NCI-H1092 (cell line): ENCODE measurements at regions not wholly inside any gene's neighbourhood (a gene's known extent, or its start where the extent isn't known, plus 50 kb on each side); places are given as distances from the start of the nearest gene placed in this dataset.

Experiments
- DNase-seq: peaks from one replicate; lab custom pipeline; 2025; lab: John Stamatoyannopoulos, UW

GRCh38 chr3:74347563-74348268, 266.7 kb downstream of the CNTN3 start:
- no peak for DNase-seq

DNA sequence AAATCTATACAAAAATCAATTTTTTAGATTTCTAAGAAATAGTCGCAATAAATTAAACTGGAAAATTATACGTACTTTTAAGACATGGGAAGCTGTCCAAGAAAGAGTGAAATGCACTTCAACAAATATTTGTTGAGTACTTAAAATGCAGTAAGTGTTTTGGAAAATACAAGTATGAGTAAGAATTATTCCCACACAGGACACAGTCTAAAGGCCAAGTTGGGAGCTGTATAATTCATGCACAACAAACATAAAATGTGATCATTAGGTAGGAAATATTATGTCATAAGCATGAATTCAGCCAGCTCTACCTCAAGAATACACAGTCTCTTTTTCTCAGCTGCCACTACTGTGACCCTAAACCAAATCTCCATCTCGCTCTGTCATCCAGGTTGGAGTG, 267.6 kb downstream of the CNTN3 start:
- DNase-seq, result no peak

DNA sequence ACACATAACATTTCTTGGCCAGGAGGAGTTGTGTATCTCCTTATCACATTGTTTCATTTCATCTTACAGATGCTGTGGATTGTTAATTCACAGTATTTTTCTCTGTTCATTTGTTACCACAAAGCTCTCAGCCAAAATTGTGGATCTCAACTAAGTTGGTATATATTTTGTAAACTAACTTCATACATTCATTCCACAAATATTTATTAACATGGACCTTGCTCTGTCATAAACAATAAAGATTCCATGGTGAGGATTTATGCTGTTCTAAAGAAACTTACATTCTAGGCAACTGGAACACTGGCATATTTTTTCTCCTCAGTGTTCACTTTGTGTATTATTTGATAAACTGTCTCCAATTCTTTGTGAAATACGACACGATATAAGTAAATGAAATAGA, 268.8 kb downstream of the CNTN3 start:
- DNase-seq, result no peak

- no peak for DNase-seq
Observed at GRCh38 chr3:74344865-74345440, 269.5 kb downstream of the CNTN3 start.

DNA sequence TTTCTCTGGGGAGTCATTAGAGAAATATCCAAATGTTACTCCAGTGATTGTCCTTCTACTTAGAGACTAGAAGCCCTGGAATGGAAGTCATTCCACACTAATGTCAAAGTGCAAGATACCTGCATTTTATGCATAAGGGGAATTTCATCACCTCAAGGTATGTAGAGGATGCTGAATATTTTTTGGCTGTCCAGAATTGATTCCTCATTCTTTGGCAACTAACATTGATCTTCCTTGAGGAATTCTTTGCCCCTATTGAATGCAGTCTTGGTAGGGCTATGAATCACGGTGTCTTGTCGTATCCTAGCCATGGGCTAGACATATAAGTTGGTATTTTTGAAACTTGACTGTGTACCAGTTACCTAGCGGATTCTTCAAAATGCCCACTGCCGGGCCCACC, 271.1 kb downstream of the CNTN3 start:
- no peak for DNase-seq

DNA sequence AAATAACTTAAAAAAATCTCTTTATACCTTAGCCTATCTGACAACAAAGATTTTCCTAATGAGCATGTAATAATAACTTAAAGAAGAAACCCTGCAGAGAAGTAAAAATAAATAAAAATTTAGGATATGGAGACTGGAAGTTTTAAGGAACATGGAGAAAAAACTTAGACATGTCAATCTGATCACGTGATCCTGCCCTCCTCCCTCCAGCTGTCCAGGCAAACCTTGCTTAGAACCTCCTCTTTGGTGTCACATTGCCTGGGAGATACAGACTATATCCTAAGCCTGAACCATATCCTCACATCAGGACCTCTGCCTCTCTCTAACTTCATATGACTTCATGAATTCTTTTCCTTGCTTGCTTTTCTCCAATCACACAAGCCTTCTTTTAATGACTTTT, 275.5 kb downstream of the CNTN3 start:
- DNase-seq, result no peak

- DNase-seq, result no peak
Observed at GRCh38 chr3:74332165-74332564, 282.3 kb downstream of the CNTN3 start.

- no peak for DNase-seq
Observed at GRCh38 chr3:74331711-74332110, 282.7 kb downstream of the CNTN3 start.

- no peak for DNase-seq
Observed at GRCh38 chr3:74329096-74329495, 285.4 kb downstream of the CNTN3 start.

DNA sequence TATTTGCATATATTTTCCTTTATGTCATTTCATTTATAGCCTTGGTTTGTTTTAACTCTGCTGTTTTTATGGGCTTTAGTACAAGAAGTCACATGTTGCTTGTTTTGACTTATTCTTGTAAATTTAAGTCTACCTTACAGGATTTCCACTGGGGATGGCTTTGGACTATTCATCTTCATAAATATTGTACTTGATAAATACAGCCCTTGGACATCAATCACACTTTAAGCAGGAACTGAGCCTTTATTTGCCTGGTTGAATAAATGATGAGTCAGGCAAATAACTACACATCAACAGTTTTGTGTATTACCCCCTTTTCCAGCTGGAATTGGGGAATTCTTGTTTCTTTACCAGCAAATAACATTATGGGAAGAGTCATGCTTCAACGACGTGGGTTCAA, 286.0 kb downstream of the CNTN3 start:
- no peak for DNase-seq

DNA sequence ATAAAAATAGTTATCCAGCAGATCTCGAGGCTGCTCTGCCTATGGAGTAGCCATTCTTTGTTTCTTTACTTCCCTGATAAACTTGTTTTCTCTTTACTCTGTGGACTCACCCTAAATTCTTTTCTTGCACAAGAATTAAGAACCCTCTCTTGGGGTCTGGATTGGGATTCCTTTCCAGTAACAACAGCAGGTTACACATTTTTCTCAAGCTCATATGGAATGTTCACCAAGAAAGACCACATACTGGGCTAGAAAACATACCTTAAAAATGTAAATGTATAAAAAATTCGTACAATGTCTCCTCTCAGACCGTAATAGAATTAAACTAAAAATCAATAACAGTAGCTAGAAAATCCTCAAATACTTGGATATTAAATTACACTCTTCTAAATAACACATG, 299.2 kb downstream of the CNTN3 start:
- DNase-seq, result no peak

- no peak for DNase-seq
Observed at GRCh38 chr3:74314696-74315095, 299.8 kb downstream of the CNTN3 start.

DNA sequence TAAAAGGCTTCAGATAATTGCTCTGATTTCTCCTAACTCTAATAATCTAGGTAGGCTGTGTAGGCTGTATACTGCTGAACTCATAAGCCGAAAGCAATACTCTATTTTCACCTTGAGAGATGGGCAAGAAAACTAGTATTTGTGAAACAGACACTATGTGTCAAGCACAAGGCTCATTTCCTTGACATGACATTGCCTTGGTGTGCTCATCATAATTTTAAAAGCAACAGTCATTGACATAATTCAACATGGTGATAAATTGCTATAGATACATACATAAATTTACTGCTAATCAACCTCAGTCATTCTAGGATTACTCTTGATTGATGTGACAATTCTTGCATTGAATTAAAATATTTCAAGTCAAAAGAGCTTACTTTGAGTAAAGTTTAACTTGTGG, 304.7 kb downstream of the CNTN3 start:
- no peak for DNase-seq

DNA sequence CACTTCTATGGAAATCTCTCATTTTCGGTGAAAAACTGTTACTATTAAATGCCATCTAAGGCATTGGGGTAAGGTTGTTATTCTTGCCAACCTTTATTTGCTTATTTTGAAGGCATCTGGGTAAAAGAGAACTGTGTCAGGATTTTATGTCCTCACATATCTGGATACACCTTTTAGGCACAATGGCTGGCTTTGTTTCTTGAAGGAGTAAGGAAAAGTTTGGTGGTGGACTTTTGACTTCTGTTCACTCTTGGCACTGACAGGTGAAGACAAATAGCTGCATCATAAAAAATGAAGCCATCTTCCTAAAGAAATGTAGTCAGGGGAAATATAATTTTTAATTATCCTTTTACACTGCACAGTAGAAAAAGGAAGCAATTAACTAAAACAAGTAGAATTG, 310.0 kb downstream of the CNTN3 start:
- DNase-seq, result no peak

GRCh38 chr3:74303711-74304110, 310.7 kb downstream of the CNTN3 start:
- no peak for DNase-seq

DNA sequence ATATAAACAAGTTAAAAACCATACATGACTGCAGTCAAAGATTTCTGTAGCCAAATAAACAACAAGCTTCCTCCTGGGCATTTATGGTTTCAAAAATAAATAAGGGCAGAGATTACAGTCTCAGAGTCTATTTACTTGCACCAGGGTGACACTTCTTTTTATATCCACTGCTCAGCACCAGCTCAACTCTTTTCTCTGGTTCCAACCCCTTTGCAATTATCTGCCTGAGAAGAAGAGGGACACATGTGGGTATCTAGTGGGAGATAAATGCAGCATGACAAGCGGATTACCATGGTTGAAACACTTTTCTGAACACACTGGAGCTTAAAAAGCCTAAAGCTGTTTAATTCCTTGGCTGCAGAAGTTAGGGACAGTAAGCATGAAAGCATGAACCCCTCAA, 311.5 kb downstream of the CNTN3 start:
- DNase-seq, result no peak

GRCh38 chr3:74302281-74302680, 312.2 kb downstream of the CNTN3 start:
- no peak for DNase-seq

DNA sequence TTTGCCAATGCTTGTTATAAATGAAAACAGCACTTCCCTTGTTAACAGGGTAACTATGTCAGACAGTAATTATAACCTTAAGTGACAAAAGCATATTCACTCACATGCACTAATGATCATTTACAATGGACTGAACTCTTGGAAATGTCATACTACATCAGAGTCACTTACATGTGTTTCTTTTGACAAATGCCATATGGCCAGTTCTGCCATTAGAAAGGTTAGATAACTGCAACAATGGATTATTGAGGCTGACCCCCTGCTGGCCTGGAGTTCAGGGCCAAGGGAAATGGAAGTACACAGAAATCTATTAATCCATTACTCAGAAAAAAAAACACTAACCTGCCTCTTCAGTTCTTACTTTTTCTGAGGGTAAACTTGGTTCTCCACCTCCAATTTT, 313.4 kb downstream of the CNTN3 start:
- DNase-seq, result no peak

- no peak for DNase-seq
Observed at GRCh38 chr3:74295479-74295878, 319.0 kb downstream of the CNTN3 start.

DNA sequence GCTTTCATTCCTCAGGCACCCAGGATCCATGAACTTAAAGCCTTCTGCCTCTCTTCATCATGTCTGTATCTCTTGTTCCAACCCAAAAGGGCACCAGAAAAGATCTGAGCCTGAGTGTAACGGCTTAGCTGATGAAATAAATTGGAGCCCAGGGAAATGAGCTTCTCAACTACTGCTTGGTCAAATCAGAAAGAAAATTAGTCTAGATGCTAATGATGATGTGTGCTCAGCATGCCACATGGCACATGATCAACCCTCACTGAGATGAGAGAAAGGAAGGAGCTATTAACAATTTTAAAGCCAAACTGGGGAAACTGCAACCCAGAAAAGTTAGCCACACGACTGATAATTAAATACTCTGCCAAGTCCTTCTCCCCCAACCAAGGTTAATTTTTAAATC, 325.7 kb downstream of the CNTN3 start:
- DNase-seq, result no peak

DNA sequence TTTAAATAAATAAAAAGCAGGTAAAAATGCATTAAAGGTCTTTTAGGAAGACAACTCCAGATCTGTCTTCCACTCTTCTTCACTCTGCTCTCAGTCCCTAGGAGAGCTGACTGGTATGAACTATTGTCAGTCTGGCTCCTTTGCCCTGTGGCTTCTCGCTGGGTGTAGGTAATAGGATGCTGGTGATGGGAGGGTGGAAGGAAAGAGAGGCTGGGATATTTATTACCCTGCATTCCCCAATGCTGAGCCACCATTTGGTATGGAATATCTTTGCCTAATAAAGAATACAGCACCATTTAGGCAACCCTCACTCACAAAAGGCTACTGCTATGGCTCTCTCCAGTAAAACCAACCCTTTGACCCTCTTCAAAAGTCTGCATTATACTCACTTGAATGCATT, 326.9 kb downstream of the CNTN3 start:
- no peak for DNase-seq

DNA sequence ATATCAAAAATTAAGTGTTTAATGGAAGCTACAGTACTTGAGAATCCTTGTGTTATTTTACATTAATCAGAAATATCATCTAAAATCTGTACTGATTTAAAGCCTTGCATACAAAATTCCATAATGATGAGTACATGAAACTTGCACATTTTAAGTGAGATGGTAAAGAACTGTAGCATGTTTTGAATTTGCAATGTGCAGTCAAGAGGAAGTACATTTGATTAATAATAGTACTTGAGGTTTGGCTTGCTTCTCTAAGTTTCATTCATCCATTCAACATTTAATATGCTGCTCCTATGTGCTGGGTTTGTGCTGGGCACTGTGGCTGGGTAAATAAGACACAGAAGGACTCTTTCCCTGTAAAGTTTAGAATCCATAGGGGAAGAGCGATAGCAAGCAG, 332.3 kb downstream of the CNTN3 start:
- no peak for DNase-seq

DNA sequence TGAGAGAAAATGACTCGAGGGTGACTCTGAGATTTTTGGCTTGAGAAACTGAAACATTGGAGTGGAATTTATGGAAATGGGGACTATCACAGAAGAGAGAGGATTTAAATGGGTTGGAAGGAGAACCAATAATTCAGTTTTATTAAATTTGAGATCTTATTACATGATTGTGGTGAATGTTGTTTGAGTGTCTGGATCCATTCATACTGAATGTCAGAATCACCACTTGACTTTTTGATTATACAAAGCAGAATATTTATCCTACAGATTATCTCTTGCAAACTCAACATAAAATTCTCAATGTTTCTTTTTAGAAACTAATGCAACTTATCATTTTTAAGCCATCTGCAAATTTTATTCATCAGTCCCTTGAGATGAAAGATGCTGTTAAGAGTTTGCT, 332.8 kb downstream of the CNTN3 start:
- no peak for DNase-seq
